ENCODE measurements at regions not wholly inside any gene's neighbourhood (a gene's known extent, or its start where the extent isn't known, plus 50 kb on each side); places are given as distances from the start of the nearest gene placed in this dataset.

DNA sequence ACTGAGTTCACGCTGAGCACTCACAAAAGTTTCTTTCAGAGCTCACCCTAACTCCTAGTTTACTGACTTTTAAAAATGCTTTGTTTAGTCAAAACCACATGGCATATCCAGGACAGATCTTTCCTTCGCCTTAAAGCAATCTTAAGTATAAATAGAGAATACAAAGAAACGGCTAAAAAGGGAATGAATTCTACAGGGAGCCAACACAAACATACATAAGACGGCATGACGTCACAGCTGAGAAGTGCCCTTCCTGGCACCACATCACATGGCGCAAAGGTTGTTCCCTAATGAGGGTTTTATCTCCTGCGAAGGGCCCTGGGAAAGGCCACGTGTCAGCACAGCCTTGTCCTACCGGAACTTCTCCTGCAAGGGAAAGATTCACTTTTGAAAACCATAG lies 141.3 kb downstream of the IRX1 start:
- TF ChIP-seq, protein P1, sequence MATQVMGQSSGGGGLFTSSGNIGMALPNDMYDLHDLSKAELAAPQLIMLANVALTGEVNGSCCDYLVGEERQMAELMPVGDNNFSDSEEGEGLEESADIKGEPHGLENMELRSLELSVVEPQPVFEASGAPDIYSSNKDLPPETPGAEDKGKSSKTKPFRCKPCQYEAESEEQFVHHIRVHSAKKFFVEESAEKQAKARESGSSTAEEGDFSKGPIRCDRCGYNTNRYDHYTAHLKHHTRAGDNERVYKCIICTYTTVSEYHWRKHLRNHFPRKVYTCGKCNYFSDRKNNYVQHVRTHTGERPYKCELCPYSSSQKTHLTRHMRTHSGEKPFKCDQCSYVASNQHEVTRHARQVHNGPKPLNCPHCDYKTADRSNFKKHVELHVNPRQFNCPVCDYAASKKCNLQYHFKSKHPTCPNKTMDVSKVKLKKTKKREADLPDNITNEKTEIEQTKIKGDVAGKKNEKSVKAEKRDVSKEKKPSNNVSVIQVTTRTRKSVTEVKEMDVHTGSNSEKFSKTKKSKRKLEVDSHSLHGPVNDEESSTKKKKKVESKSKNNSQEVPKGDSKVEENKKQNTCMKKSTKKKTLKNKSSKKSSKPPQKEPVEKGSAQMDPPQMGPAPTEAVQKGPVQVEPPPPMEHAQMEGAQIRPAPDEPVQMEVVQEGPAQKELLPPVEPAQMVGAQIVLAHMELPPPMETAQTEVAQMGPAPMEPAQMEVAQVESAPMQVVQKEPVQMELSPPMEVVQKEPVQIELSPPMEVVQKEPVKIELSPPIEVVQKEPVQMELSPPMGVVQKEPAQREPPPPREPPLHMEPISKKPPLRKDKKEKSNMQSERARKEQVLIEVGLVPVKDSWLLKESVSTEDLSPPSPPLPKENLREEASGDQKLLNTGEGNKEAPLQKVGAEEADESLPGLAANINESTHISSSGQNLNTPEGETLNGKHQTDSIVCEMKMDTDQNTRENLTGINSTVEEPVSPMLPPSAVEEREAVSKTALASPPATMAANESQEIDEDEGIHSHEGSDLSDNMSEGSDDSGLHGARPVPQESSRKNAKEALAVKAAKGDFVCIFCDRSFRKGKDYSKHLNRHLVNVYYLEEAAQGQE (IDR thresholded peaks at IDR 0.05; ENCODE audit: insufficient read depth in 1 of 2, low read depth in 2 of 2, low read length in 2 of 2), result no peak
- TF ChIP-seq POLR2AphosphoS5 (IDR thresholded peaks at IDR 0.05; ENCODE audit: low read depth, low read length) (no peak), SIN3A (IDR thresholded peaks at IDR 0.05; ENCODE audit: borderline replicate concordance, insufficient read depth, low read length) (no peak), TAF1 (IDR thresholded peaks at IDR 0.05; ENCODE audit: borderline replicate concordance, insufficient read depth, low read length) (no peak)

All from PFSK-1 (cell line).